K562 (cell line): ENCODE measurements at regions not wholly inside any gene's neighbourhood (a gene's known extent, or its start where the extent isn't known, plus 50 kb on each side); places are given as distances from the start of the nearest gene placed in this dataset.

Experiments
- CHD4 ChIP-seq: fragments of 200-600 bp; sonication (generic); IDR thresholded peaks from 3 replicates; pipeline ENCODE4 v1.6.1; 2012; ENCODE audit warnings: low read depth, mild to moderate bottlenecking, mixed read lengths, low read length, inconsistent platforms; ENCODE audit not compliant: insufficient read depth, insufficient replicate concordance, poor library complexity, severe bottlenecking
- ESRRA ChIP-seq: fragments of 450-650 bp; IDR thresholded peaks from 2 replicates; pipeline ENCODE4 v1.6.1; 2014; ENCODE audit warnings: low read depth, mild to moderate bottlenecking, moderate library complexity, borderline replicate concordance
- HIVEP1 ChIP-seq: fragments of 250-450 bp; sonication (Bioruptor Pico); IDR thresholded peaks from 2 replicates; pipeline ENCODE4 v1.4.0; 2020; ENCODE audit warnings: mild to moderate bottlenecking
- ZFP30 ChIP-seq: fragments of 250-450 bp; sonication (Bioruptor Pico); IDR thresholded peaks from 2 replicates; pipeline ENCODE4 v1.8.0; 2022; ENCODE audit warnings: moderate library complexity, mild to moderate bottlenecking, inconsistent platforms, borderline replicate concordance
- TF ChIP-seq, protein P1 (sequence below), 2 experiments: IDR thresholded peaks; 2 replicates each; pipeline ENCODE4 v1.6.1; 2012; ENCODE audit warnings: improper control_type of control experiment in 2 of 2, low read depth in 2 of 2, low read length in 2 of 2, borderline replicate concordance in 1 of 2
- TF ChIP-seq, protein P2 (sequence below): sonication (generic); formaldehyde crosslinking; IDR thresholded peaks from 2 replicates; pipeline ENCODE4 v1.8.0; 2023; ENCODE audit warnings: mild to moderate bottlenecking, missing genetic modification reagents
- TF ChIP-seq, protein P3 (sequence below): sonication (generic); formaldehyde crosslinking; IDR thresholded peaks from 2 replicates; pipeline ENCODE4 v1.5.0; 2020; ENCODE audit warnings: missing genetic modification reagents

DNA sequence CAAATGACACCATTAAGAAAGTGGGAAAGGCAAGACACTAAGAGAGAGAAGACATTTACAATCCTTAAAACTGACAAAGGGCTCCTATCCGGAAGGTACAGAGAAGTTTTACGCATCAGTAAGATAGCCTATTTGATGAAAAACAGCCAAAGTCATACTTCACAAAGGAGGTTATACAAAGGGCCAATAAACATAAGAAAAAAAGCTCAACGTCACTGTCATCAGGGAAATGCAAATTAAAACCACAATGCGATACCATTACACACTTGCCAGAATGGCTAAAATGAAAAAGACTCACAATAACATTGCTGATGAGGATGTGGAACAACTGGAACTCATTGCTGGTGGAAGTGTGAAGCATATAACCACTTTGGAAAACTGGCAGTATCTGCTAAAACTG lies 168.6 kb upstream of the FAR2 start:
- TF ChIP-seq, protein P1, sequence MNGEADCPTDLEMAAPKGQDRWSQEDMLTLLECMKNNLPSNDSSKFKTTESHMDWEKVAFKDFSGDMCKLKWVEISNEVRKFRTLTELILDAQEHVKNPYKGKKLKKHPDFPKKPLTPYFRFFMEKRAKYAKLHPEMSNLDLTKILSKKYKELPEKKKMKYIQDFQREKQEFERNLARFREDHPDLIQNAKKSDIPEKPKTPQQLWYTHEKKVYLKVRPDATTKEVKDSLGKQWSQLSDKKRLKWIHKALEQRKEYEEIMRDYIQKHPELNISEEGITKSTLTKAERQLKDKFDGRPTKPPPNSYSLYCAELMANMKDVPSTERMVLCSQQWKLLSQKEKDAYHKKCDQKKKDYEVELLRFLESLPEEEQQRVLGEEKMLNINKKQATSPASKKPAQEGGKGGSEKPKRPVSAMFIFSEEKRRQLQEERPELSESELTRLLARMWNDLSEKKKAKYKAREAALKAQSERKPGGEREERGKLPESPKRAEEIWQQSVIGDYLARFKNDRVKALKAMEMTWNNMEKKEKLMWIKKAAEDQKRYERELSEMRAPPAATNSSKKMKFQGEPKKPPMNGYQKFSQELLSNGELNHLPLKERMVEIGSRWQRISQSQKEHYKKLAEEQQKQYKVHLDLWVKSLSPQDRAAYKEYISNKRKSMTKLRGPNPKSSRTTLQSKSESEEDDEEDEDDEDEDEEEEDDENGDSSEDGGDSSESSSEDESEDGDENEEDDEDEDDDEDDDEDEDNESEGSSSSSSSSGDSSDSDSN (IDR thresholded peaks at IDR 0.05; ENCODE audit: borderline replicate concordance in 1 of 2, low read depth in 2 of 2, low read length in 2 of 2), result no peak
- no peak for TF ChIP-seq ESRRA
- TF ChIP-seq, protein P2, sequence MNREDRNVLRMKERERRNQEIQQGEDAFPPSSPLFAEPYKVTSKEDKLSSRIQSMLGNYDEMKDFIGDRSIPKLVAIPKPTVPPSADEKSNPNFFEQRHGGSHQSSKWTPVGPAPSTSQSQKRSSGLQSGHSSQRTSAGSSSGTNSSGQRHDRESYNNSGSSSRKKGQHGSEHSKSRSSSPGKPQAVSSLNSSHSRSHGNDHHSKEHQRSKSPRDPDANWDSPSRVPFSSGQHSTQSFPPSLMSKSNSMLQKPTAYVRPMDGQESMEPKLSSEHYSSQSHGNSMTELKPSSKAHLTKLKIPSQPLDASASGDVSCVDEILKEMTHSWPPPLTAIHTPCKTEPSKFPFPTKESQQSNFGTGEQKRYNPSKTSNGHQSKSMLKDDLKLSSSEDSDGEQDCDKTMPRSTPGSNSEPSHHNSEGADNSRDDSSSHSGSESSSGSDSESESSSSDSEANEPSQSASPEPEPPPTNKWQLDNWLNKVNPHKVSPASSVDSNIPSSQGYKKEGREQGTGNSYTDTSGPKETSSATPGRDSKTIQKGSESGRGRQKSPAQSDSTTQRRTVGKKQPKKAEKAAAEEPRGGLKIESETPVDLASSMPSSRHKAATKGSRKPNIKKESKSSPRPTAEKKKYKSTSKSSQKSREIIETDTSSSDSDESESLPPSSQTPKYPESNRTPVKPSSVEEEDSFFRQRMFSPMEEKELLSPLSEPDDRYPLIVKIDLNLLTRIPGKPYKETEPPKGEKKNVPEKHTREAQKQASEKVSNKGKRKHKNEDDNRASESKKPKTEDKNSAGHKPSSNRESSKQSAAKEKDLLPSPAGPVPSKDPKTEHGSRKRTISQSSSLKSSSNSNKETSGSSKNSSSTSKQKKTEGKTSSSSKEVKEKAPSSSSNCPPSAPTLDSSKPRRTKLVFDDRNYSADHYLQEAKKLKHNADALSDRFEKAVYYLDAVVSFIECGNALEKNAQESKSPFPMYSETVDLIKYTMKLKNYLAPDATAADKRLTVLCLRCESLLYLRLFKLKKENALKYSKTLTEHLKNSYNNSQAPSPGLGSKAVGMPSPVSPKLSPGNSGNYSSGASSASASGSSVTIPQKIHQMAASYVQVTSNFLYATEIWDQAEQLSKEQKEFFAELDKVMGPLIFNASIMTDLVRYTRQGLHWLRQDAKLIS (CRISPR knock-in tag), result no peak
- no peak for TF ChIP-seq ZFP30 (CRISPR knock-in tag)
- no peak for TF ChIP-seq CHD4
- TF ChIP-seq, protein P3, sequence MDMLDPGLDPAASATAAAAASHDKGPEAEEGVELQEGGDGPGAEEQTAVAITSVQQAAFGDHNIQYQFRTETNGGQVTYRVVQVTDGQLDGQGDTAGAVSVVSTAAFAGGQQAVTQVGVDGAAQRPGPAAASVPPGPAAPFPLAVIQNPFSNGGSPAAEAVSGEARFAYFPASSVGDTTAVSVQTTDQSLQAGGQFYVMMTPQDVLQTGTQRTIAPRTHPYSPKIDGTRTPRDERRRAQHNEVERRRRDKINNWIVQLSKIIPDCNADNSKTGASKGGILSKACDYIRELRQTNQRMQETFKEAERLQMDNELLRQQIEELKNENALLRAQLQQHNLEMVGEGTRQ (CRISPR knock-in tag), result no peak
- no peak for TF ChIP-seq HIVEP1
